GM21737 (cell line): ENCODE measurements at regions not wholly inside any gene's neighbourhood (a gene's known extent, or its start where the extent isn't known, plus 50 kb on each side); places are given as distances from the start of the nearest gene placed in this dataset.
"Not testable (repeated sequence)": the region's sequence is repeated elsewhere in the genome, so short reads cannot be mapped to it uniquely, and the experiment has no call there.

Source experiments
- ATAC-seq: cut with Tn5 transposase; IDR thresholded peaks from one replicate; pipeline ENCODE4 v1.9.1; 2021; ENCODE audit warnings: mild to moderate bottlenecking, moderate library complexity; ENCODE audit not compliant: unreplicated experiment

GRCh38 chr10:35838054-35838453 lies 196.0 kb upstream of the FZD8 start:
- ATAC-seq: no peak

GRCh38 chr10:35835545-35835944 lies 193.4 kb upstream of the FZD8 start:
- no peak for ATAC-seq

DNA sequence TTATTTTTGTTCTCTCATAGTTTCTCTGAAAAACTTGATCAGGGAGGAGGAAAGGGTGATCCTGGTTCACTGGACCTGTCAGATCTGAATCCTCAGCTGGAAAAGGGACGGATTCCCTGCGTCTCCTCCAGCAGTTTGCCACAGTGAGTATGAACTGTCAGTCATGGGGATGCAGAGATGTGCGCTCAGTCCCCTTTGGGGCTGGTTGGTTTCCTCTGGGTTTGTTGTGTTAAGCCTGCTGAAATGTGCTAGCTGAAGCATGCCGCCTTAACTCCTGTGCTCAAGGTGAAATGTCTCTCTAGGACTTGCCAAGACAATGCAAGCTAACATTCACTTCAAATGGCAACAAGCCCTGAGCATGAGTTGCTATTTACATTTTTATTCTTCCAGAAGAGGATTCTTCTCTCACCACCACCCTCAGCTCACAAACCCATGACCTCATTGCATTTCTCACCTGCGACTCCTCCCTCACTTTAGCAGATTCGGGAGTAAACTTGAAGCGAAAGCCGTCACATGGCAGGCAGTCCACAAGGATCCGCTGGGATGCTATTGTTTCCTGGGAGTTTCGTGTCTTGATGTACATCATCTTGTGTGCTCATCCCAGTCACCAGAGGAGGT lies 192.9 kb upstream of the FZD8 start:
- no peak for ATAC-seq

GRCh38 chr10:35827783-35828182 lies 185.7 kb upstream of the FZD8 start:
- no peak for ATAC-seq

- ATAC-seq: no peak
Measured at GRCh38 chr10:35824704-35825103, 182.6 kb upstream of the FZD8 start.

GRCh38 chr10:35822316-35822715 lies 180.2 kb upstream of the FZD8 start:
- ATAC-seq: no peak

GRCh38 chr10:35821339-35821911 lies 179.3 kb upstream of the FZD8 start:
- ATAC-seq: no peak

DNA sequence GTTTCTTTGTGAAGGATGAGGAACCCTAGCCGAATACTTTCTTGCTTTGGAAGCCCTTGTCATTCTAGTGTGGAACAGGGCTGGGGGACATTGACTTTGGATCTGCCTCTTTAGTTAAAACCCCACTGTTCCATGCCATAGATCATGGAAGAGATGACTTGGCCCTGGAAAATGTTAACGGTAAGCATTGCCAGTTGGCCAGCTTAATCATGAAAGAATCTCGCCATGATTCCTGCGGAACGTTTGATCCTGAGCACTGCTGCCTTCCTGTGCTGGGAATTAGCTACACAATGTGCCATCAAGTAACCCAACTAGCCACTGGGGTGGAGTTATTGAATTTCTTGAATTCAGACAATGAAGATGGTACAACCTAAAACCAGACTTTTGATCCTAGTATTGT lies 177.6 kb upstream of the FZD8 start:
- no peak for ATAC-seq

DNA sequence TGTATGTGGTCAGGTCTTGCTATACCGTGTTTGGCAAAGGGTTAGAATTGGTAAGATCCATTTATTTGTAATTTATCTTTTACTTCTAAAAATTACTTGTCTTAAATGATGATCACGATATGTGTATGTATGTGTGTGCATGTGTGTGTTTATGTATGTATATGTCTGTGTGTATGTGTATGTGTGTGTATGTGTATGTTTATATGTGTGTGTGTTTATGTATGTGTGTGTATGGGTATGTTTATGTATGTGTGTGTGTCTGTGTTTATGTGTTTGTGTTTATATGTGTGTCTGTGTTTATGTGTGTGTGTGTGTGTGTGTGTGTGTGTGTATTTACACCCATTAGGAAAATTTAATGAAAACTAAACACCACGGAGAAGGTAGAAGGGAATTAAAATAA lies 176.9 kb upstream of the FZD8 start:
- no peak for ATAC-seq

DNA sequence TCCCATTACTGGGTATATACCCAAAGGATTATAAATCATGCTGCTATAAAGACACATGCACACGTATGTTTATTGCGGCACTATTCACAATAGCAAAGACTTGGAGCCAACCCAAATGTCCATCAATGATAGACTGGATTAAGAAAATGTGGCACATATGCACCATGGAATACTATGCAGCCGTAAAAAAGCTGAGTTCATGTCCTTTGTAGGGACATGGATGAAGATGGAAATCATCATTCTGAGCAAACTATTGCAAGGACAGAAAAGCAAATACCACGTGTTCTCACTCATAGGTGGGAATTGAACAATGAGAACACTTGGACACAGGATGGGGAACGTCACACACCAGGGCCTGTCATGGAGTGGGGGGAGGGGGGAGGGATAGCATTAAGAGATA lies 175.0 kb upstream of the FZD8 start:
- ATAC-seq: not testable (repeated sequence)

DNA sequence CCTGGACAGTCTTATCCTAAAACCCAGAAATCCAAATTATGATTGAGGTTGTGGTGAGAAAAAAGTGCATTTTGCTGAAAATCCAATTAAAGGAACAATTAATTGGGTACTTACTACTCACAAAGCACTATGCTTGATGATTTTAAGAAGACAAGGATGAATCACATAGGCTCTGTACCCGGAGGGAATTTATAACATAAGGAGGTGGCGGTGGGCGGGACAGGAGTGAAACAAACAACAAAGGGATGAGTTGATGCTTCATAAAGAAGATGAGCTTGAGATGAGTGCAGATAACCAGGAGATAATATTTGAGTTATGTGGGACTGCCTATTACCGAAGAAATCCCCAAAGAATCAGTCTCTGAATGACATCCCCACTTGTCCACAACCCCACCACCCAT lies 171.1 kb upstream of the FZD8 start:
- ATAC-seq: no peak

DNA sequence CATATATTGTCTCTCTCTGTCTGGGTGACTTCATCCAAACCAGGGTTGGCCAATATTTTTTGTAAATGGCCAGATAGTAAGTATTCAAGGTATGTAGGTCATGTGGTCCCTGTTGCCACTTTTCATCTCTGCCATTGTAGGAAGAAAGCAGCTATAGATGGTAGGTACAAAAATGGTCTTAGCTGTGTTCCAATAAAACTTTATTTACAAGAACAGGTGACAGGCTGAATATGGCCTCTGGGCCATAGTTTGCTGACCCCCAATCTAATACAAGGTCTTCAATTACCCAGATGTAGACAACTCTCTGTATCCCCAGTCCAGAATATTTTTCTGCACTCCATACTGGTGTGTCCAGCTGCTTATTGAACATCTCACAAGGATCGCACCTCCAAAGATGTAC lies 166.2 kb upstream of the FZD8 start:
- ATAC-seq: no peak

- ATAC-seq: no peak
Measured at GRCh38 chr10:35803046-35803445, 160.9 kb upstream of the FZD8 start.

DNA sequence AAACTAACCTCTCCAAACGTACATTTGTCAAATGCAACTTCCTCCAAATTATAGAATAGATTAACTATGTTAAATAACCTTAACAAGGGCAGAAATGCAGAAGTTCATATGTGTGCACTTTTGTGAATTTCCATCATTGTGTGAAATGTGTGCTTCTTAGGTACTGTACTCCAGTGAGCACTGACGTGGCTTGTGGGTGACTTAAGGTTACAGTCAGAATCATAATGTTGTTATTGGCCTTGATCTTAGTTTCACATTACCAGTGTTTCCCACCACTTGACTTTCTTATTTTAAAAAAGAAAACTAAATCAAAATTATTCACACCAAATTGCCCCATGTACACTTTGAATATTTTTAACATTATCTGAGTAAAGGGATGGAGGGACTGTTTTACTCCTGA lies 155.1 kb upstream of the FZD8 start:
- ATAC-seq: no peak

GRCh38 chr10:35795131-35795824 lies 153.2 kb upstream of the FZD8 start:
- ATAC-seq: no peak

- ATAC-seq: no peak
Measured at GRCh38 chr10:35794703-35795102, 152.6 kb upstream of the FZD8 start.

DNA sequence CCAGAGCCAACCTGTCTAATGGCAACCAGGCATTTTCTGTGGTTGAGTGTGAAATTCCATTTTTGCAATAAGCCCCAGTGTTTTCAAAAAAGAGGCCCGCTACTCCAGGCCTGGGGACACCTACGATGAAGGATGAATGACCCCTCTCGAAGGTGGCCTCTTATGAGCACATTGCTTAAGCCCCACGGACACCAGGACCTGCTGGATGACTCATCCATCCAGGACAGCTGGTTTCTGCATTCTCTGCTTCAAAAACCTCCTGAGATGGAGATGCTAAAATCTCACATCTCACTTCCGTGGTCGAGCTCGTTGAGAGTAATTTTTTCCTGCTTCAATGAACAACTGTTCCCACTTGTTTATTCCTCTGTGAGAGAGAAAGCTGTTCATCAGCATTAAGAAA lies 150.2 kb upstream of the FZD8 start:
- ATAC-seq: no peak

DNA sequence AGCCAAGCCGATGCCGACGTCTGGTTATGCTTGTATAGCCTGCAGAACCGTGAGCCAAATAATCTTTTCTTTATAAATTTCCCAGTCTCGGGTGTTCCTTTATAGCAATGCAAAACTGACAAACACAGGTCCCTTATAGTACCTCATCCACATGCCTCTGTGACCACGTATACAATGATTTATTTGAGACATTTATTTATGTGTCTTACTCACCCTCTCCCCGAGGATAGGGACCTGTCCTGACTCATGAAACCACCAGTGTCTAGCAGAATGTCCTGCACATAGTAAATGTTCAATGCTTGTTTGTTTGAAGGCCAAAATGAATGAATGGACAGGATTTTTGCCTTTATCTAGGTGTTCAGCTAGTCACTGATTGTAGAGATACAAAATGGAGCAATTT lies 147.9 kb upstream of the FZD8 start:
- ATAC-seq: no peak

- no peak for ATAC-seq
Measured at GRCh38 chr10:35784751-35785150, 142.7 kb upstream of the FZD8 start.

- no peak for ATAC-seq
Measured at GRCh38 chr10:35783305-35783838, 141.3 kb upstream of the FZD8 start.

DNA sequence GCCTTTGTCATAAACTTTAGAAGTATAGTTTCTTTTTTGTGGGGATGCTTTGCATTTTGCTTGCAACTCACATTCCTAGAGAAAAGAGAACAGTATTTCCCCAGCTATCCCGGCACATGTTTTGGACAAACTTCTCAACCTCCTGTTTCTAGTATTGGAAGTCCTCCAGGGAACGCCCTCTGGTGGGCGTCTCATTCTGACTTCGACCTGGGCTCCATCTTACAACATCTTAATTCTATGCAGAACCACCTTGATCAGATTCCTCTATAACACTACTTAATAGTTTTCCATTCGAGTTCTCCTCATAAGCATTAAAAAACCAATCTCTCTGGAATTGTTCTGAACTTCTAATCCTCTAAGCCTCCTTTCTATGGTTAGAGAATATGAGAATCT lies 139.5 kb upstream of the FZD8 start:
- ATAC-seq: no peak

DNA sequence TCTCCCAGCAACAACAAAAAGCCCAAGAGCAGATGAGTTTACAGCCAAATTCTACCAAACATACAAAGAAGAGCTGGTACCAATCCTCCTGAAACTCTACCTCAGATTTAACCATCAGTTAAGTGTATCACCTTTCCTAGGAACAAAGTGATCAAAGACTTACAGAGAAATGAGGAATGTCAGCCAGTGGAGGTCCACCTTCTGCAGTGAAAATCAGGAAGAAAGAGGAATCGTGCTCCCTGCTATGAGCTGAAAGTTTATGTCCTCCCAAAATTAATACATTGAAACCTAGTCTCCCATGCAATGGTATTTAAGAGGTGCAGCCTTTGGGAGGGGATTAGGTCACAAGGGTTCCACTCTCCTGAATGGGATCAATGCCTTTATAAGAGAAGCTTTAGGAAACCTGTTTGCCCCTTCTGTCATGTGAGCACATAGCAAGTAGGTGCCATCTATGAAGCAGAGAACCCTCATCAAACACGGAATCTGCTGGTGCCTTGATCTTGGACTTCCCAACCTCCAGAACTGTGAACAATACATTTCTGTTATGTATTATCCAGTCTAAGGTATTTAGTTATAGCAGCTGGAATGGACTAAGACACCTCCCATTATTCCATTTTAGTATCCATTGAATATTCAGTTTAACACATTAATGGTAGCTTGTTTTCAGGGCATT lies 139.0 kb upstream of the FZD8 start:
- no peak for ATAC-seq
